ENCODE measurements at regions not wholly inside any gene's neighbourhood (a gene's known extent, or its start where the extent isn't known, plus 50 kb on each side); places are given as distances from the start of the nearest gene placed in this dataset.

GRCh38 chr18:55072698-55073097 lies 113.4 kb upstream of the CCDC68 start:
- H4K8ac ChIP-seq (ENCODE audit: low read length) = no peak overlapping the region
- no peak overlapping the region for H3K9ac ChIP-seq (ENCODE audit: low read length)
- no peak overlapping the region for H2BK12ac ChIP-seq (ENCODE audit: low read length in 2 of 2)

DNA sequence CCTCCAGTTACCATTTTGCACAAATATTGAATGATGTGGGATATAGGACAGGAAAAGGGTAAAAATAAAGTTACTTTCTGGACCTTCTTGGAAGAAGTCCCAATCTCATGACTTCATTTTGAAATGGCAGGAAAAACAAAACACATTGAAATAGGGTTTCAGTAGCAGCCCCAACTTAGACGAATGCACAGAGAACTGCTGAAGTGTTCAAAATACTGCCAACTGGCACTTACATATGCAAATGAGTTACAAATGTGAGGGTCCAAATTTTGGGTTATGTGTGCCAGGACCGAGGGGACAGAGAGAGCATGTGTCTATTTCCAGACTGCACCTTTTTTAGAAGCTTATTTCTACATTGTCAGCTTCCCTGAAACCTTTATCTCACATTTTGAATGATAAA lies 112.9 kb upstream of the CCDC68 start:
- Histone ChIP-seq H3K36me3 (ENCODE audit: control insufficient read depth in 1 of 2, insufficient read depth in 2 of 2, low read depth in 1 of 2, low read length in 2 of 2) (no peaks in the 10 kb centered on the region), H3K18ac (ENCODE audit: low read depth in 1 of 2, low read length in 2 of 2) (no peak overlapping the region), H3K9me3 (ENCODE audit: control insufficient read depth, low read length) (no peaks in the 10 kb centered on the region), H3K4ac (ENCODE audit: low read depth in 1 of 2, low read length in 2 of 2) (no peak overlapping the region), H3K79me1 (replicated peaks; ENCODE audit: low read length, poor library complexity, severe bottlenecking) (no peaks in the 10 kb centered on the region), H4K91ac (ENCODE audit: low read length) (no peak overlapping the region), H3K9ac (ENCODE audit: low read length) (no peak overlapping the region), H3K4me1 (ENCODE audit: control insufficient read depth, insufficient read depth, low read depth, low read length) (no peaks in the 10 kb centered on the region), H2BK5ac (ENCODE audit: low read depth, low read length, poor library complexity, severe bottlenecking) (no peak overlapping the region), H3K14ac (ENCODE audit: low read length in 2 of 2) (no peak overlapping the region), H3K27me3 (ENCODE audit: control insufficient read depth in 1 of 2, insufficient read depth in 1 of 2, low read length in 2 of 2) (peaks cover 0 to 9% of the 10 kb centered on the region in 2 experiments), H3K23ac (ENCODE audit: low read length in 2 of 2) (no peak overlapping the region), H3K4me2 (ENCODE audit: low read length, poor library complexity, severe bottlenecking) (no peak overlapping the region), H2BK15ac (ENCODE audit: low read depth, poor library complexity, severe bottlenecking) (no peak overlapping the region), H3K27ac (ENCODE audit: low read length, poor library complexity, severe bottlenecking) (no peak overlapping the region), H2AFZ (ENCODE audit: low read depth, low read length) (no peak overlapping the region), H3K4me3 (ENCODE audit: insufficient read depth in 1 of 2, low read depth in 1 of 2, low read length in 2 of 2) (no peak overlapping the region), H2BK12ac (ENCODE audit: low read length in 2 of 2) (no peak overlapping the region), H2AK5ac (ENCODE audit: low read length, severe bottlenecking) (no peak overlapping the region), H2BK120ac (ENCODE audit: low read depth, low read length) (no peak overlapping the region), H4K8ac (ENCODE audit: low read length) (no peak overlapping the region)
- DNase-seq = no peak
- WGBS = 67% methylated on average over 1 of the region's 2 CpGs

More at GRCh38 chr18:55072698-55073097, 113.4 kb upstream of the CCDC68 start:
- peak overlapping the region in 1 of 2 experiments; percentile 46 for H3K23ac ChIP-seq (ENCODE audit: low read length in 2 of 2)
- no peak overlapping the region for H2AK5ac ChIP-seq (ENCODE audit: low read length, severe bottlenecking)
- no peak overlapping the region for H3K4ac ChIP-seq (ENCODE audit: low read depth in 1 of 2, low read length in 2 of 2)
- no peak overlapping the region for H3K4me3 ChIP-seq (ENCODE audit: insufficient read depth in 1 of 2, low read depth in 1 of 2, low read length in 2 of 2)
- H2BK120ac ChIP-seq (ENCODE audit: low read depth, low read length) = no peak overlapping the region
- H3K4me1 ChIP-seq (ENCODE audit: control insufficient read depth, insufficient read depth, low read depth, low read length) = no peaks in the 10 kb centered on the region
- no peak overlapping the region for H3K4me2 ChIP-seq (ENCODE audit: low read length, poor library complexity, severe bottlenecking)
- H3K36me3 ChIP-seq (ENCODE audit: control insufficient read depth in 1 of 2, insufficient read depth in 2 of 2, low read depth in 1 of 2, low read length in 2 of 2) = no peaks in the 10 kb centered on the region
- peaks cover 0 to 9% of the 10 kb centered on the region in 2 experiments for H3K27me3 ChIP-seq (ENCODE audit: control insufficient read depth in 1 of 2, insufficient read depth in 1 of 2, low read length in 2 of 2)
- no peak overlapping the region for H2BK15ac ChIP-seq (ENCODE audit: low read depth, poor library complexity, severe bottlenecking)
- H4K91ac ChIP-seq (ENCODE audit: low read length) = no peak overlapping the region
- no peak overlapping the region for H2BK5ac ChIP-seq (ENCODE audit: low read depth, low read length, poor library complexity, severe bottlenecking)
- H3K79me1 ChIP-seq (replicated peaks; ENCODE audit: low read length, poor library complexity, severe bottlenecking) = no peaks in the 10 kb centered on the region
- no peak overlapping the region for H3K14ac ChIP-seq (ENCODE audit: low read length in 2 of 2)
- H3K9me3 ChIP-seq (ENCODE audit: control insufficient read depth, low read length) = no peaks in the 10 kb centered on the region
- no peak overlapping the region for H3K27ac ChIP-seq (ENCODE audit: low read length, poor library complexity, severe bottlenecking)
- 89% methylated on average over 4 of the region's 4 CpGs for WGBS
- no peak overlapping the region for H3K18ac ChIP-seq (ENCODE audit: low read depth in 1 of 2, low read length in 2 of 2)
- no peak overlapping the region for H2AFZ ChIP-seq (ENCODE audit: low read depth, low read length)
- DNase-seq = no peak

DNA sequence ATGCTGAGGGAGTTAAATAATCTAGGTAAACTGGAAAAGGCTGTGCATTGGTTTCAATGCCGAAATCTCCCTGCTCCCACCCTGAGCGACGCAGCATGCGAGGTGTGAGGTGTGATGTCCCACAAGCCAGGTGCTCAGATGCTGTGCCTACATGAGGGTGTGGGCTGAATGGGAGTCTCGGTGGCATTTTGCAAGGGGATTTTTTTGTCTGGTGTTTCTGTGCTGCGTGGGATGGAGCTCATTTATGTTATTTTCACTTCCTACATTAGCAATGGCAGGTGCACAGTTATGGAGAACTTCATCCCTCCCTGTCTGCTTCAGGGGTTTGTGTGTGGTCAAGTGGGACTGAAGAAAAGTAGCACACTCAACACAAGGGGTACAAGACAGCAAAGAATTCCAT lies 110.2 kb upstream of the CCDC68 start:
- no peaks in the 10 kb centered on the region for H3K36me3 ChIP-seq (ENCODE audit: control insufficient read depth in 1 of 2, insufficient read depth in 2 of 2, low read depth in 1 of 2, low read length in 2 of 2)
- 94% methylated on average over 4 of the region's 6 CpGs for WGBS
- H3K18ac ChIP-seq (ENCODE audit: low read depth in 1 of 2, low read length in 2 of 2) = no peak overlapping the region
- H3K4ac ChIP-seq (ENCODE audit: low read depth in 1 of 2, low read length in 2 of 2) = no peak overlapping the region
- H2BK15ac ChIP-seq (ENCODE audit: low read depth, poor library complexity, severe bottlenecking) = no peak overlapping the region
- no peak overlapping the region for H3K4me2 ChIP-seq (ENCODE audit: low read length, poor library complexity, severe bottlenecking)
- H3K4me3 ChIP-seq (ENCODE audit: insufficient read depth in 1 of 2, low read depth in 1 of 2, low read length in 2 of 2) = no peak overlapping the region
- H2AFZ ChIP-seq (ENCODE audit: low read depth, low read length) = no peak overlapping the region
- no peak overlapping the region for H3K27ac ChIP-seq (ENCODE audit: low read length, poor library complexity, severe bottlenecking)
- no peak overlapping the region for H4K91ac ChIP-seq (ENCODE audit: low read length)
- no peak overlapping the region for H4K8ac ChIP-seq (ENCODE audit: low read length)
- H3K9ac ChIP-seq (ENCODE audit: low read length) = no peak overlapping the region
- H2BK120ac ChIP-seq (ENCODE audit: low read depth, low read length) = no peak overlapping the region
- no peak overlapping the region for H3K23ac ChIP-seq (ENCODE audit: low read length in 2 of 2)
- no peaks in the 10 kb centered on the region for H3K4me1 ChIP-seq (ENCODE audit: control insufficient read depth, insufficient read depth, low read depth, low read length)
- H2BK12ac ChIP-seq (ENCODE audit: low read length in 2 of 2) = no peak overlapping the region
- no peak overlapping the region for H2AK5ac ChIP-seq (ENCODE audit: low read length, severe bottlenecking)
- DNase-seq = no peak
- H3K27me3 ChIP-seq (ENCODE audit: control insufficient read depth in 1 of 2, insufficient read depth in 1 of 2, low read length in 2 of 2) = peaks cover 0 to 9% of the 10 kb centered on the region in 2 experiments
- H3K9me3 ChIP-seq (ENCODE audit: control insufficient read depth, low read length) = no peaks in the 10 kb centered on the region
- no peak overlapping the region for H2BK5ac ChIP-seq (ENCODE audit: low read depth, low read length, poor library complexity, severe bottlenecking)
- no peaks in the 10 kb centered on the region for H3K79me1 ChIP-seq (replicated peaks; ENCODE audit: low read length, poor library complexity, severe bottlenecking)
- H3K14ac ChIP-seq (ENCODE audit: low read length in 2 of 2) = peak overlapping the region in 1 of 2 experiments; percentile 26

GRCh38 chr18:55064760-55065159 lies 105.5 kb upstream of the CCDC68 start:
- Histone ChIP-seq H3K4me1 (ENCODE audit: control insufficient read depth, insufficient read depth, low read depth, low read length) (no peaks in the 10 kb centered on the region), H3K23ac (ENCODE audit: low read length in 2 of 2) (no peak overlapping the region), H2BK12ac (ENCODE audit: low read length in 2 of 2) (no peak overlapping the region), H3K79me1 (replicated peaks; ENCODE audit: low read length, poor library complexity, severe bottlenecking) (no peaks in the 10 kb centered on the region), H2AFZ (ENCODE audit: low read depth, low read length) (no peak overlapping the region), H2BK5ac (ENCODE audit: low read depth, low read length, poor library complexity, severe bottlenecking) (no peak overlapping the region), H3K9me3 (ENCODE audit: control insufficient read depth, low read length) (no peaks in the 10 kb centered on the region), H3K4me3 (ENCODE audit: insufficient read depth in 1 of 2, low read depth in 1 of 2, low read length in 2 of 2) (no peak overlapping the region), H2BK120ac (ENCODE audit: low read depth, low read length) (no peak overlapping the region), H3K4me2 (ENCODE audit: low read length, poor library complexity, severe bottlenecking) (no peak overlapping the region), H3K36me3 (ENCODE audit: control insufficient read depth in 1 of 2, insufficient read depth in 2 of 2, low read depth in 1 of 2, low read length in 2 of 2) (no peaks in the 10 kb centered on the region), H4K8ac (ENCODE audit: low read length) (no peak overlapping the region), H3K18ac (ENCODE audit: low read depth in 1 of 2, low read length in 2 of 2) (no peak overlapping the region), H3K9ac (ENCODE audit: low read length) (no peak overlapping the region), H3K27me3 (ENCODE audit: control insufficient read depth in 1 of 2, insufficient read depth in 1 of 2, low read length in 2 of 2) (peaks cover 0 to under 1% of the 10 kb centered on the region in 2 experiments), H2AK5ac (ENCODE audit: low read length, severe bottlenecking) (no peak overlapping the region), H3K4ac (ENCODE audit: low read depth in 1 of 2, low read length in 2 of 2) (no peak overlapping the region), H2BK15ac (ENCODE audit: low read depth, poor library complexity, severe bottlenecking) (no peak overlapping the region), H3K27ac (ENCODE audit: low read length, poor library complexity, severe bottlenecking) (no peak overlapping the region), H4K91ac (ENCODE audit: low read length) (no peak overlapping the region), H3K14ac (ENCODE audit: low read length in 2 of 2) (no peak overlapping the region)
- 83% methylated on average over 5 of the region's 5 CpGs for WGBS
- DNase-seq = no peak

All from mesenchymal stem cell (in vitro differentiated cells and primary cell).